ENCODE measurements at regions not wholly inside any gene's neighbourhood (a gene's known extent, or its start where the extent isn't known, plus 50 kb on each side); places are given as distances from the start of the nearest gene placed in this dataset.

GRCh38 chr13:67986234-67986633 is 756.1 kb upstream of the PCDH9 start:
- H3K4me3 ChIP-seq (ENCODE audit: low read depth, poor library complexity, severe bottlenecking), result no peak overlapping the region
- no peak for DNase-seq (ENCODE audit: low spot score in 2 of 2)
- 90 to 98% methylated on average over 1 of the region's 1 CpG for WGBS, 2 donors
- TF ChIP-seq POLR2A (IDR thresholded peaks at IDR 0.05), result no peak
- TF ChIP-seq, protein P1, sequence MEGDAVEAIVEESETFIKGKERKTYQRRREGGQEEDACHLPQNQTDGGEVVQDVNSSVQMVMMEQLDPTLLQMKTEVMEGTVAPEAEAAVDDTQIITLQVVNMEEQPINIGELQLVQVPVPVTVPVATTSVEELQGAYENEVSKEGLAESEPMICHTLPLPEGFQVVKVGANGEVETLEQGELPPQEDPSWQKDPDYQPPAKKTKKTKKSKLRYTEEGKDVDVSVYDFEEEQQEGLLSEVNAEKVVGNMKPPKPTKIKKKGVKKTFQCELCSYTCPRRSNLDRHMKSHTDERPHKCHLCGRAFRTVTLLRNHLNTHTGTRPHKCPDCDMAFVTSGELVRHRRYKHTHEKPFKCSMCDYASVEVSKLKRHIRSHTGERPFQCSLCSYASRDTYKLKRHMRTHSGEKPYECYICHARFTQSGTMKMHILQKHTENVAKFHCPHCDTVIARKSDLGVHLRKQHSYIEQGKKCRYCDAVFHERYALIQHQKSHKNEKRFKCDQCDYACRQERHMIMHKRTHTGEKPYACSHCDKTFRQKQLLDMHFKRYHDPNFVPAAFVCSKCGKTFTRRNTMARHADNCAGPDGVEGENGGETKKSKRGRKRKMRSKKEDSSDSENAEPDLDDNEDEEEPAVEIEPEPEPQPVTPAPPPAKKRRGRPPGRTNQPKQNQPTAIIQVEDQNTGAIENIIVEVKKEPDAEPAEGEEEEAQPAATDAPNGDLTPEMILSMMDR (IDR thresholded peaks at IDR 0.05), result no peak
- intact Hi-C loops (cut with DNase I; ENCODE audit: low total_unique reads), result no loop called here

DNA sequence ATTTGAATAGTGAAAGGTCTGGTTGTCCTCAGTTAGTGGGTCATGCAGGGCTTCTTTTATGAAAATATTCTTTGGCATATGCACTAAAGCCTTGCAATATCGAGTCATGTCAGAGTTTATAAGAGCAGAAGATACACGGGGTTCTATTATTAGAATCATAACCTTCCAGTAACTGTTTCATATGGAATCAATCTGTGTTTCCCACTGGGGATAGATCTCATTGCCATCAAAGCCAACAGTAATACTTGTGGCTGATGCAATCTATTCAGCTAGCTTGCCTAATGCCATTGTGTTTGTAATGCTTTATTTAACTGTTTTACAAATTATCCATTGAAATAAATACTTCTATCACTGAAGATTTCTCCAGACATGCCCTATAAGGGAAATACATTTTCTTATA is 746.9 kb upstream of the PCDH9 start:
- intact Hi-C loops (cut with DNase I; ENCODE audit: low total_unique reads), result no loop called here
- DNase-seq (ENCODE audit: low spot score in 2 of 2), result no peak
- 49 to 56% methylated on average over 2 of the region's 2 CpGs for WGBS, 2 donors
- TF ChIP-seq, protein P1 (IDR thresholded peaks at IDR 0.05), result no peak
- no peak for TF ChIP-seq POLR2A (IDR thresholded peaks at IDR 0.05)
- no peak overlapping the region for H3K4me3 ChIP-seq (ENCODE audit: low read depth, poor library complexity, severe bottlenecking)

DNA sequence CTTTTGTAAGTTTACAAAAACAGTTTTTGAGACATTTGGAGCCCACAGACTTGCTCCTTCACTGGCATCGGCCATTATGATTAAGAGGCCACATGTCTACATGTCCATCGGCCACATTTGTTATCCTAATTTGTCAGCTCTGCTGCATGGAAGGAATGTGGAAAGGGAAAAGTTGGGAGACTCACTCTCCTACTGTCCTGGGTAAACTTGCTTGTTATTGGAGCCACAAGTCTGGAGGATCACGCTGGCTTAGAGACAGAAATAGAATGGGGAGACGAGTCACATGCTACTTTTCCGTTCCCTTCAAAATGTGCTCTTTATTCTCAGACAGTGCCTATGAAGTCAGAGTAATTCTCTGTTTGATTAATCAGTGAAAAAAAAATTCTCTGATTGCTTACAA is 741.2 kb upstream of the PCDH9 start:
- no peak for DNase-seq (ENCODE audit: low spot score in 2 of 2)
- WGBS, 2 donors, result 82 to 93% methylated on average over 5 of the region's 5 CpGs
- no peak for TF ChIP-seq POLR2A (IDR thresholded peaks at IDR 0.05)
- TF ChIP-seq, protein P1 (IDR thresholded peaks at IDR 0.05), result no peak
- intact Hi-C loops (cut with DNase I; ENCODE audit: low total_unique reads), result no loop called here
- H3K4me3 ChIP-seq (ENCODE audit: low read depth, poor library complexity, severe bottlenecking), result no peak overlapping the region

- DNase-seq (ENCODE audit: low spot score in 2 of 2), result no peak
- WGBS, 2 donors, result 39 to 60% methylated on average over 1 of the region's 1 CpG
- no peak overlapping the region for H3K4me3 ChIP-seq (ENCODE audit: low read depth, poor library complexity, severe bottlenecking)
- intact Hi-C loops (cut with DNase I; ENCODE audit: low total_unique reads), result no loop called here
- TF ChIP-seq, protein P1 (IDR thresholded peaks at IDR 0.05), result no peak
- TF ChIP-seq POLR2A (IDR thresholded peaks at IDR 0.05), result no peak
These were observed 736.9 kb upstream of the PCDH9 start for GRCh38 chr13:67967031-67967430.

GRCh38 chr13:67966065-67966464 is 735.9 kb upstream of the PCDH9 start:
- intact Hi-C loops (cut with DNase I; ENCODE audit: low total_unique reads), result no loop called here
- TF ChIP-seq POLR2A (IDR thresholded peaks at IDR 0.05), result no peak
- TF ChIP-seq, protein P1 (IDR thresholded peaks at IDR 0.05), result no peak
- WGBS, 2 donors, result 88 to 98% methylated on average over 1 of the region's 1 CpG
- H3K4me3 ChIP-seq (ENCODE audit: low read depth, poor library complexity, severe bottlenecking), result no peak overlapping the region
- DNase-seq (ENCODE audit: low spot score in 2 of 2), result no peak

- intact Hi-C loops (cut with DNase I; ENCODE audit: low total_unique reads), result no loop called here
- DNase-seq (ENCODE audit: low spot score in 2 of 2), result no peak
- WGBS, 2 donors, result 28 to 71% methylated on average over 1 of the region's 1 CpG
- H3K4me3 ChIP-seq (ENCODE audit: low read depth, poor library complexity, severe bottlenecking), result no peak overlapping the region
- TF ChIP-seq, protein P1 (IDR thresholded peaks at IDR 0.05), result no peak
- TF ChIP-seq POLR2A (IDR thresholded peaks at IDR 0.05), result no peak
These were observed 734.9 kb upstream of the PCDH9 start for GRCh38 chr13:67964986-67965385.

Measured in lower leg skin (tissue), 4 donors.